KMS-11 (cell line): ENCODE measurements at regions not wholly inside any gene's neighbourhood (a gene's known extent, or its start where the extent isn't known, plus 50 kb on each side); places are given as distances from the start of the nearest gene placed in this dataset.

Source experiments
- H2AFZ ChIP-seq: fragments of 200-600 bp; sonication (generic); 2 replicates; pipeline ENCODE4 v1.6.1; 2016; ENCODE audit warnings: antibody characterized with exemption, mixed run types, low read depth
- H3K27ac ChIP-seq: fragments of 200-600 bp; sonication (generic); 2 replicates; pipeline ENCODE4 v1.6.1; 2016; ENCODE audit warnings: mild to moderate bottlenecking, mixed run types
- H3K27me3 ChIP-seq: fragments of 200-600 bp; sonication (generic); 2 replicates; pipeline ENCODE4 v1.6.1; 2017; ENCODE audit warnings: mild to moderate bottlenecking, low read depth, mixed run types, moderate library complexity; ENCODE audit not compliant: insufficient read depth
- H3K36me3 ChIP-seq: fragments of 200-600 bp; sonication (generic); 2 replicates; pipeline ENCODE4 v1.6.1; 2017; ENCODE audit warnings: mild to moderate bottlenecking, mixed run types; ENCODE audit not compliant: insufficient read depth
- H3K4me1 ChIP-seq: fragments of 200-600 bp; sonication (generic); 2 replicates; pipeline ENCODE4 v1.6.1; 2016; ENCODE audit warnings: mild to moderate bottlenecking, low read depth, mixed run types; ENCODE audit not compliant: poor library complexity, severe bottlenecking
- H3K4me2 ChIP-seq: fragments of 200-600 bp; sonication (generic); 2 replicates; pipeline ENCODE4 v1.7.0; 2016; ENCODE audit warnings: mild to moderate bottlenecking, mixed run types
- H3K4me3 ChIP-seq: fragments of 200-600 bp; sonication (generic); IDR thresholded peaks from 2 replicates; pipeline ENCODE4 v1.6.1; 2017; ENCODE audit warnings: low read depth, low read length, mixed read lengths; ENCODE audit not compliant: insufficient read depth
- H3K79me2 ChIP-seq: fragments of 200-600 bp; sonication (generic); 2 replicates; pipeline ENCODE4 v1.6.1; 2016; ENCODE audit warnings: low read depth, mixed run types; ENCODE audit not compliant: insufficient read depth
- H3K9ac ChIP-seq: fragments of 200-600 bp; sonication (generic); 2 replicates; pipeline ENCODE4 v1.6.1; 2016; ENCODE audit warnings: mild to moderate bottlenecking, mixed run types
- H4K20me1 ChIP-seq: fragments of 200-600 bp; sonication (generic); 2 replicates; pipeline ENCODE4 v1.6.1; 2016; ENCODE audit warnings: mild to moderate bottlenecking, mixed run types; ENCODE audit not compliant: insufficient read depth
- CTCF ChIP-seq: fragments of 200-600 bp; sonication (generic); conservative IDR thresholded peaks from 2 replicates; pipeline ENCODE4 v1.6.1; 2017; ENCODE audit warnings: low read depth, mild to moderate bottlenecking, antibody characterized with exemption, low read length, moderate library complexity, mixed read lengths

- Histone ChIP-seq H3K4me3 (no peak overlapping the region), H3K36me3 (no peaks in the 10 kb centered on the region), H3K79me2 (no peaks in the 10 kb centered on the region), H3K9ac (no peak overlapping the region), H3K27ac (no peak overlapping the region), H3K4me1 (no peaks in the 10 kb centered on the region), H2AFZ (no peak overlapping the region), H3K27me3 (no peaks in the 10 kb centered on the region), H3K4me2 (no peak overlapping the region), H4K20me1 (no peaks in the 10 kb centered on the region)
- TF ChIP-seq CTCF = no peak
Measured at GRCh38 chr5:13251623-13252376, 692.7 kb downstream of the DNAH5 start.

- H3K9ac ChIP-seq = no peak overlapping the region
- H3K27me3 ChIP-seq = no peaks in the 10 kb centered on the region
- H3K4me1 ChIP-seq = no peaks in the 10 kb centered on the region
- H3K27ac ChIP-seq = no peak overlapping the region
- no peak overlapping the region for H2AFZ ChIP-seq
- H3K79me2 ChIP-seq = no peaks in the 10 kb centered on the region
- no peak overlapping the region for H3K4me3 ChIP-seq
- no peak overlapping the region for H3K4me2 ChIP-seq
- H4K20me1 ChIP-seq = no peaks in the 10 kb centered on the region
- TF ChIP-seq CTCF = peak; percentile 78
- no peaks in the 10 kb centered on the region for H3K36me3 ChIP-seq
Measured at GRCh38 chr5:13250464-13251291, 693.8 kb downstream of the DNAH5 start.

GRCh38 chr5:13249854-13250253 lies 694.6 kb downstream of the DNAH5 start:
- Histone ChIP-seq H3K79me2 (no peaks in the 10 kb centered on the region), H3K36me3 (no peaks in the 10 kb centered on the region), H3K4me3 (no peak overlapping the region), H4K20me1 (no peaks in the 10 kb centered on the region), H3K27me3 (no peaks in the 10 kb centered on the region), H3K4me1 (no peaks in the 10 kb centered on the region), H3K9ac (no peak overlapping the region), H3K27ac (no peak overlapping the region), H2AFZ (no peak overlapping the region), H3K4me2 (no peak overlapping the region)
- TF ChIP-seq CTCF = no peak

GRCh38 chr5:13248253-13248652 lies 696.2 kb downstream of the DNAH5 start:
- Histone ChIP-seq H3K79me2 (no peaks in the 10 kb centered on the region), H2AFZ (no peak overlapping the region), H3K36me3 (no peaks in the 10 kb centered on the region), H3K4me1 (peaks cover 1% of the 10 kb centered on the region), H3K27me3 (no peaks in the 10 kb centered on the region), H3K4me3 (no peak overlapping the region), H3K9ac (no peak overlapping the region), H3K4me2 (no peak overlapping the region), H3K27ac (no peak overlapping the region), H4K20me1 (no peaks in the 10 kb centered on the region)
- no peak for TF ChIP-seq CTCF
